ENCODE measurements at regions not wholly inside any gene's neighbourhood (a gene's known extent, or its start where the extent isn't known, plus 50 kb on each side); places are given as distances from the start of the nearest gene placed in this dataset.

DNA sequence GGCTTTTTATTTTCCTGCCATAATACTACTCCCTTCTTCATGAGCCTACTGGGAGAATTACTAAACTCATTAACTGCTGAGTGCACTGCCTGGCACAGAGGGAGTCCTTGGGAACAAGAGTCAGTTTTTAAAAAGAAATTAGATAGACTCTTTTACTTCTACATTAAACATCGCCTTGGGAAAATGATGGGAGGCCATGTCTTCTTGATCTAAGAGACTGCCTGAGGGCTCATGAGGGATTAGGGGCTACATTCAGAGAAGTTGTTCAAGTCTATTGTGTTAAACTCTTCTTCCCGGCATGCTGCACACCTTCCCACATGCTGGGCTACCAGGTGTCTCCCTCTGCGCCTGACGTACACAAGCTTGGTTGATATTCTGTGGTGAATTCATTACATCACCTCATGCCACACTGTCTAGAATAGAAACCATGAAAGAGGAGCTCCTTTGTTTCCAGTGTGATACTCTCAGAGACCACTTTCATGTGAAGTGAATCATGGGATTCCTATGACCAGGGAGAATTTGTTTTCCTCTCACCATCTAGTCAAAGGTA, 1422.3 kb downstream of the AACS start:
- DNase-seq (ENCODE audit: low read depth), result no peak
- TF ChIP-seq MYC (IDR thresholded peaks at IDR 0.05; ENCODE audit: low read depth, low read length) (no peak), POLR2A (IDR thresholded peaks at IDR 0.05; ENCODE audit: extremely low read depth, insufficient read length) (no peak)
- TF ChIP-seq, protein P1, sequence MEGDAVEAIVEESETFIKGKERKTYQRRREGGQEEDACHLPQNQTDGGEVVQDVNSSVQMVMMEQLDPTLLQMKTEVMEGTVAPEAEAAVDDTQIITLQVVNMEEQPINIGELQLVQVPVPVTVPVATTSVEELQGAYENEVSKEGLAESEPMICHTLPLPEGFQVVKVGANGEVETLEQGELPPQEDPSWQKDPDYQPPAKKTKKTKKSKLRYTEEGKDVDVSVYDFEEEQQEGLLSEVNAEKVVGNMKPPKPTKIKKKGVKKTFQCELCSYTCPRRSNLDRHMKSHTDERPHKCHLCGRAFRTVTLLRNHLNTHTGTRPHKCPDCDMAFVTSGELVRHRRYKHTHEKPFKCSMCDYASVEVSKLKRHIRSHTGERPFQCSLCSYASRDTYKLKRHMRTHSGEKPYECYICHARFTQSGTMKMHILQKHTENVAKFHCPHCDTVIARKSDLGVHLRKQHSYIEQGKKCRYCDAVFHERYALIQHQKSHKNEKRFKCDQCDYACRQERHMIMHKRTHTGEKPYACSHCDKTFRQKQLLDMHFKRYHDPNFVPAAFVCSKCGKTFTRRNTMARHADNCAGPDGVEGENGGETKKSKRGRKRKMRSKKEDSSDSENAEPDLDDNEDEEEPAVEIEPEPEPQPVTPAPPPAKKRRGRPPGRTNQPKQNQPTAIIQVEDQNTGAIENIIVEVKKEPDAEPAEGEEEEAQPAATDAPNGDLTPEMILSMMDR (IDR thresholded peaks at IDR 0.05; ENCODE audit: low read depth, low read length), result no peak
- TF ChIP-seq, protein P2, sequence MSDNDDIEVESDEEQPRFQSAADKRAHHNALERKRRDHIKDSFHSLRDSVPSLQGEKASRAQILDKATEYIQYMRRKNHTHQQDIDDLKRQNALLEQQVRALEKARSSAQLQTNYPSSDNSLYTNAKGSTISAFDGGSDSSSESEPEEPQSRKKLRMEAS (IDR thresholded peaks at IDR 0.05; ENCODE audit: low read depth, low read length), result no peak
- H3K4me3 ChIP-seq (ENCODE audit: low read depth, low read length), result no peak overlapping the region

DNA sequence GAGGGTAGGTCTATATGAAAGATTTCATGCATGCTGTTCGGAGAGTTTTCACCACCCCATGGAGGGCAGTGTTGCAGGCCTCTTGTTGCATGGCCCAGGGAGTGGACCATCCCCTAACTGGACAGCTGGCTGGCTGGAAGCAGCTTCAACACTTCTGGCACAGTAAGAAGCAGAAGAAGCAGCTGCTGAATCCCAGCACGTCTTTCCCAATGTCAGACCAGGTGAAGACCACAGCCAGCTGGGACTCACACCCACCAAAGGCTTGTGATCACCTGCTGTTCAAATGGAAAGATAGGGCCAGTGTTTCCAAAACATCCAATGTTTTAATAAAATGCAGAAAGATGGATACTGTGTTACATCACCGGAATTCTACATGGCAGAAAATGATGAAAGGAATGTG, 1423.6 kb downstream of the AACS start:
- DNase-seq (ENCODE audit: low read depth), result no peak
- no peak overlapping the region for H3K4me3 ChIP-seq (ENCODE audit: low read depth, low read length)
- TF ChIP-seq, protein P1 (IDR thresholded peaks at IDR 0.05; ENCODE audit: low read depth, low read length), result no peak

DNA sequence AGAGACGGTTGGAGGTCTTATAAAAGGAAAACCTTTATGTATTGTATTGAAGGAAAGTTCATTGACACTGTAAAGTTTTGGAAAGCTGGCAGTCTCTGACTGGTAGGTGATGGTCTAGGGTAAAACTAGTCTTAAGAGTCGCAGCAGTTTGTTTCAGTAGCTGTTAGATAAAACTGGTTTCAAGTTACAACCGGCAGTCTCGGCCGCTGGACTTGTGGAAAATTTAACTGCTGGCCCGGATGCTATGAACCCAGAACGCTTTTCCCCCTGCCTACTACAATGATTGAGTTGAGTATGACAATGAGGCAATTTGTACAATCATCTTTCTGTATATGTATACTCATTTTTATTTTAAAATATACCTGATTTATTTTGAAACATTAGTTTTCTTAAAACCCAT, 1426.9 kb downstream of the AACS start:
- TF ChIP-seq POLR2A (IDR thresholded peaks at IDR 0.05; ENCODE audit: extremely low read depth, insufficient read length) (no peak), MYC (IDR thresholded peaks at IDR 0.05; ENCODE audit: low read depth, low read length) (no peak)
- TF ChIP-seq, protein P1 (IDR thresholded peaks at IDR 0.05; ENCODE audit: low read depth, low read length), result no peak
- TF ChIP-seq, protein P2 (IDR thresholded peaks at IDR 0.05; ENCODE audit: low read depth, low read length), result no peak
- H3K4me3 ChIP-seq (ENCODE audit: low read depth, low read length), result no peak overlapping the region

DNA sequence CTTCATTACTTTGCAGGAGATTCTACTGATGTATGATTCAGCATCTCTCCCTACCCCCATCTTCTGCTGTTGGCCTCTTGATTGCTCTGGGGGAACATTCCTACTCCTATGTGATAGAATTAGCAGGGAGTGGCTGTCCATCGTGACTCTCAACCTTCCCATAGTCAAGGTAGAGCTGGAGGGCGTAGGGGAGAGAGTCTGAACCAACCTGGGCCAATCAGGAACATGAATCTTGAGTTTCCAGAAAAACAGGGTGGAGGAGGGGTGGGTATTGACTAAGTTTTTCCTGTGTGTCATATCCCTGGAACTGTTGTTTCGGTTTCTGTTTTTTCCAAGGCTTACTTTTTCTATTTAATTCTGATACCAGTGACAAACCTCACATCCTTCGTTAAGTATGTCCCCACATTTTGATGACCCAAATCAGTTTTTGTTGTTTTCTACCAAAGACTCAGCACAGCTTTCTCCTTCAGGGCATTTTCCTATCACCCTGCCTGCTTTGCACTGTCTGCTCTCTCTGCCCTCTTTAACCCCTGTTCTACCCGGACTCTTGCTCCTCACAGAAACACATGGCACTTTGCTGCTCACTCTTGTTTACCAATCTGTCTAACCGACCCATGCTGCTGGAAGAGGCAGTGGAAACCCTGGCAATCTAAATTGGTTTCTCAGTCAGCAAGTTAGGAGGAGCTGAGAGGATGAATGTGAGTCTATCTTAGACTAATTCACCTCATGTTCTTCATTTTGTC, 1428.3 kb downstream of the AACS start:
- no peak overlapping the region for H3K4me3 ChIP-seq (ENCODE audit: low read depth, low read length)
- DNase-seq (ENCODE audit: low read depth), result no peak
- TF ChIP-seq, protein P2 (IDR thresholded peaks at IDR 0.05; ENCODE audit: low read depth, low read length), result no peak
- TF ChIP-seq MYC (IDR thresholded peaks at IDR 0.05; ENCODE audit: low read depth, low read length) (no peak), POLR2A (IDR thresholded peaks at IDR 0.05; ENCODE audit: extremely low read depth, insufficient read length) (no peak)
- TF ChIP-seq, protein P1 (IDR thresholded peaks at IDR 0.05; ENCODE audit: low read depth, low read length), result no peak

More for the DNA sequence above, 1426.9 kb downstream of the AACS start:
- no peak for DNase-seq (ENCODE audit: low read depth)

DNA sequence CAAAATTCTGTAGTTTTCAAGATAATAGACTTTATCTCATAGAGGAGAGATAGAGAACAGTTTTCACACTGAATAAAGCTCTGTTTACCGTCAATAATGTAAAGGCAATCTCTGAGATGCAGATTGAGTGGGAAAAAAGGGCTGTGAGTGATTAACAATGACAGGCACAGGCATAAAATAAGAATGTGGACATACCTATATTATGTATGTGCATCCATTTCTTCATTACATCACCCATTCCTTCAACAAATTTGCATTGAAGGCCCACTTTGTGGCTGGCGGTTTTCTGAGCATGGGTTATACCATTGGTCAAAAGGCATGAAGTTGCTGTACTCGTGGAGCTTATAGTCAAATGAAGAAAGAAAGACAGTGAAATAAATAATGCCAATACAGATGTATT, 1431.0 kb downstream of the AACS start:
- TF ChIP-seq, protein P1 (IDR thresholded peaks at IDR 0.05; ENCODE audit: low read depth, low read length), result no peak
- TF ChIP-seq MYC (IDR thresholded peaks at IDR 0.05; ENCODE audit: low read depth, low read length), result no peak
- no peak for DNase-seq (ENCODE audit: low read depth)
- no peak overlapping the region for H3K4me3 ChIP-seq (ENCODE audit: low read depth, low read length)
